Stomach (tissue), 8 donors: ENCODE measurements at regions not wholly inside any gene's neighbourhood (a gene's known extent, or its start where the extent isn't known, plus 50 kb on each side); places are given as distances from the start of the nearest gene placed in this dataset.
"Not testable (repeated sequence)": the region's sequence is repeated elsewhere in the genome, so short reads cannot be mapped to it uniquely, and the experiment has no call there.

Source experiments
- DNase-seq, 2 donors: peaks; one replicate each; pipeline versions ENCODE4 v3.0.0 to v3.0.0-alpha.2; 2013 to 2019
- H3K27ac ChIP-seq, 5 donors: fragments of 200-600 bp in 4 of 5; sonication (generic) in 4 of 5; one replicate each; pipeline ENCODE4 v1.5.1; 2013 to 2019; ENCODE audit warnings: mild to moderate bottlenecking in 1 of 5, moderate library complexity in 1 of 5
- H3K27me3 ChIP-seq, 3 donors: fragments of 200-600 bp; sonication (generic); one replicate each; pipeline ENCODE4 v1.5.1; 2017 to 2019; ENCODE audit warnings: mixed run types in 1 of 3
- H3K36me3 ChIP-seq, 4 donors: fragments of 200-600 bp; sonication (generic); 1 replicate in 3 of 4; 2 replicates in 1 of 4; pipeline ENCODE4 v1.5.1; 2016 to 2019
- H3K4me1 ChIP-seq, 4 donors: fragments of 200-600 bp; sonication (generic); one replicate each; pipeline ENCODE4 v1.5.1; 2016 to 2019
- H3K4me3 ChIP-seq, 4 donors: fragments of 200-600 bp; sonication (generic) in 3 of 4; one replicate each; pipeline ENCODE4 v1.5.1; 2016 to 2019; ENCODE audit warnings: mild to moderate bottlenecking in 1 of 4
- H3K9me3 ChIP-seq, 4 donors: fragments of 200-600 bp; sonication (generic); one replicate each; pipeline ENCODE4 v1.5.1; 2016 to 2019
- EP300 ChIP-seq: sonication (generic); formaldehyde crosslinking; IDR thresholded peaks from one replicate; pipeline ENCODE4 v1.6.1; 2017; ENCODE audit warnings: antibody characterized with exemption
- POLR2A ChIP-seq, 4 donors: fragments of 450-650 bp; IDR thresholded peaks; one replicate each; pipeline ENCODE4 v1.6.1; 2016; ENCODE audit warnings: antibody characterized with exemption in 4 of 4, control low read depth in 2 of 4, mild to moderate bottlenecking in 1 of 4, moderate library complexity in 1 of 4
- POLR2AphosphoS5 ChIP-seq, 3 donors: sonication (generic); formaldehyde crosslinking; IDR thresholded peaks; one replicate each; pipeline ENCODE4 v1.6.1; 2016; ENCODE audit warnings: antibody characterized with exemption in 3 of 3
- WGBS, 5 donors: extraction: QIAGEN DNeasy Blood & Tissue Kit in 3 of 5; methylation state at CpG; one replicate each; pipeline versions ENCODE4 v1.1.5 to v1.1.7; 2013 to 2018; 5-methylcytosine and 5-hydroxymethylcytosine counted together
- intact Hi-C: fragments of 100-400 bp; cut with DNase I; formaldehyde crosslinking; loops from one replicate; pipeline ENCODE4 v1.15.1; 2023; ENCODE audit warnings: low total_unique reads
- small RNA-seq, 4 donors: library from RNA; depleted of rRNA; stranded (forward); fragments of <200 nt; gene quantifications; one replicate each; pipeline ENCODE3, GENCODE V24; 2016
- TF ChIP-seq, protein P1 (sequence below), 7 experiments: fragments of 450-650 bp in 4 of 7; fragments of 200-600 bp in 3 of 7; sonication (generic) in 3 of 7; IDR thresholded peaks; one replicate each; pipeline ENCODE4 v1.5.1; 2016 to 2019; ENCODE audit warnings: antibody characterized with exemption in 7 of 7, control low read depth in 2 of 7, mild to moderate bottlenecking in 1 of 7
- donor health status: healthy with polysubstance abuse.
- donor health status: Bipolar disorder and iron deficiency.
- donor health status: healthy.

DNA sequence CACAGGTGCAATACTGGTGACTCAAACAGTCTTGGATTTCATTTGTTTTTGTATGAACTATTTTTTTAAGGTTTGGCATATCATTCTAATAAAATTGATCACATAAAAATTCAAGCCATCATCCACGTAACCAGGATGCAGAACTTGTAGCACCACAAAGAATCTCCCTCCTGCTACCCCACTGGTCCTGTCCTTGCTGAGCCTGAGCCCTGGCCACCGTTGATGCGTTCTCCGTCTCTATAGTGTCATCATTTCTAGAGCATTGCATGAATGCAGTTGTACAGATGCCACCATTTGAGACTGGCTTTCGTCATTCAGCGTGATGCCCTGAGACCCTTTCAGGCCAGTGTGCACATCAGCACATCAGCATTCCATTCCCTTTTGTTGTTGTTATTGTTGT lies 273.5 kb downstream of the TCERG1L start:
- H3K9me3 ChIP-seq: peaks cover 0 to 11% (median 3%) of the 10 kb centered on the region in 4 donors
- WGBS, 5 donors: 84 to 95% (median 88%) methylated on average over 6 of the region's 6 CpGs
- intact Hi-C loops: no loop called here
- DNase-seq: peak in 1 of 2 donors; percentile 1
- no peaks in the 10 kb centered on the region for H3K4me1 ChIP-seq
- no peak for TF ChIP-seq POLR2A (IDR thresholded peaks at IDR 0.05)
- no peak for TF ChIP-seq POLR2AphosphoS5 (IDR thresholded peaks at IDR 0.05)
- no peak for TF ChIP-seq EP300
- TF ChIP-seq, protein P1, sequence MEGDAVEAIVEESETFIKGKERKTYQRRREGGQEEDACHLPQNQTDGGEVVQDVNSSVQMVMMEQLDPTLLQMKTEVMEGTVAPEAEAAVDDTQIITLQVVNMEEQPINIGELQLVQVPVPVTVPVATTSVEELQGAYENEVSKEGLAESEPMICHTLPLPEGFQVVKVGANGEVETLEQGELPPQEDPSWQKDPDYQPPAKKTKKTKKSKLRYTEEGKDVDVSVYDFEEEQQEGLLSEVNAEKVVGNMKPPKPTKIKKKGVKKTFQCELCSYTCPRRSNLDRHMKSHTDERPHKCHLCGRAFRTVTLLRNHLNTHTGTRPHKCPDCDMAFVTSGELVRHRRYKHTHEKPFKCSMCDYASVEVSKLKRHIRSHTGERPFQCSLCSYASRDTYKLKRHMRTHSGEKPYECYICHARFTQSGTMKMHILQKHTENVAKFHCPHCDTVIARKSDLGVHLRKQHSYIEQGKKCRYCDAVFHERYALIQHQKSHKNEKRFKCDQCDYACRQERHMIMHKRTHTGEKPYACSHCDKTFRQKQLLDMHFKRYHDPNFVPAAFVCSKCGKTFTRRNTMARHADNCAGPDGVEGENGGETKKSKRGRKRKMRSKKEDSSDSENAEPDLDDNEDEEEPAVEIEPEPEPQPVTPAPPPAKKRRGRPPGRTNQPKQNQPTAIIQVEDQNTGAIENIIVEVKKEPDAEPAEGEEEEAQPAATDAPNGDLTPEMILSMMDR (IDR thresholded peaks at IDR 0.05): no peak
- no peaks in the 10 kb centered on the region for H3K36me3 ChIP-seq
- no peak overlapping the region for H3K4me3 ChIP-seq
- H3K27ac ChIP-seq: no peak overlapping the region
- peaks cover 0 to 32% (median 0%) of the 10 kb centered on the region in 3 donors for H3K27me3 ChIP-seq

DNA sequence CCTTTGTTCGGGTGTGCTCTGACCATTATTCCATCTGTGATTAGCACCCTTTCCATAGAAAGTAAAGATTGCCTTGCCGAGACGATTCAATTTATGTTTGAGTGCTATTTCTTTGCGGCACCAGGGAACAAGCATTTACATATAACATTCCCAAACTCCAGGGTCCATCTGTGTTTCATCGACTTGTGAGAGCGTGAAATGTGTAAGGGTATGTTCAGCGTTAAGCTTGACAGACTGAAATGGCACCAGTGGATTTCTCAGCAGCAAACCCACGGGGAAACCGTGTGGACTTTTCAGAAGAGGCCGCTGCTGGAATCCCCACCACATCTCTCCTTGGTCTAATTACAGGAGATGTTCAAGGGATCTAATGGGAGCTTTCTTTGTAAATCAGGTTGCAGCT lies 270.5 kb downstream of the TCERG1L start:
- intact Hi-C loops: no loop called here
- 86 to 94% (median 90%) methylated on average over 10 of the region's 10 CpGs for WGBS, 5 donors
- no peak overlapping the region for H3K4me3 ChIP-seq
- TF ChIP-seq, protein P1 (IDR thresholded peaks at IDR 0.05): no peak
- TF ChIP-seq POLR2AphosphoS5 (IDR thresholded peaks at IDR 0.05) (no peak), POLR2A (IDR thresholded peaks at IDR 0.05) (no peak), EP300 (no peak)
- H3K36me3 ChIP-seq: no peaks in the 10 kb centered on the region
- peaks cover 0 to 11% (median 3%) of the 10 kb centered on the region in 4 donors for H3K9me3 ChIP-seq
- no peak for DNase-seq
- no peaks in the 10 kb centered on the region for H3K4me1 ChIP-seq
- H3K27ac ChIP-seq: no peak overlapping the region
- H3K27me3 ChIP-seq: peaks cover 0 to 33% (median 0%) of the 10 kb centered on the region in 3 donors

GRCh38 chr10:131041441-131041840 lies 270.1 kb downstream of the TCERG1L start:
- 65 to 80% (median 69%) methylated on average over 5 of the region's 5 CpGs for WGBS, 5 donors
- peaks cover 0 to 11% (median 3%) of the 10 kb centered on the region in 4 donors for H3K9me3 ChIP-seq
- H3K27me3 ChIP-seq: peaks cover 0 to 28% (median 0%) of the 10 kb centered on the region in 3 donors
- DNase-seq: peak in 1 of 2 donors; percentile 20
- TF ChIP-seq EP300 (no peak), POLR2AphosphoS5 (IDR thresholded peaks at IDR 0.05) (no peak), POLR2A (IDR thresholded peaks at IDR 0.05) (no peak)
- TF ChIP-seq, protein P1 (IDR thresholded peaks at IDR 0.05): no peak
- H3K27ac ChIP-seq: no peak overlapping the region
- no peaks in the 10 kb centered on the region for H3K4me1 ChIP-seq
- no peaks in the 10 kb centered on the region for H3K36me3 ChIP-seq
- H3K4me3 ChIP-seq: no peak overlapping the region
- intact Hi-C loops: no loop called here

GRCh38 chr10:131042015-131042414 lies 269.5 kb downstream of the TCERG1L start:
- H3K9me3 ChIP-seq: peaks cover 0 to 11% (median 3%) of the 10 kb centered on the region in 4 donors
- intact Hi-C loops, H3K27ac ChIP-seq, H3K36me3 ChIP-seq, H3K4me3 ChIP-seq, DNase-seq, H3K4me1 ChIP-seq: not testable (repeated sequence)
- H3K27me3 ChIP-seq: peaks cover 0 to 23% (median 0%) of the 10 kb centered on the region in 3 donors
- 53 to 75% (median 60%) methylated on average over 3 to 6 of the region's 6 CpGs; no CpG with 5 or more reads in 1 of the 5 donors for WGBS, 5 donors

Small RNA genes in the stretch of these regions (small RNA-seq; reads per million reads assigned to genes)
- gene MIR378C (0 to 1.2 (median 0.37) reads per million in 4 donors), gene RF00019 (0 reads per million in 4 donors)
